Gastroesophageal sphincter (tissue), 3 donors: ENCODE measurements at regions not wholly inside any gene's neighbourhood (a gene's known extent, or its start where the extent isn't known, plus 50 kb on each side); places are given as distances from the start of the nearest gene placed in this dataset.

Experiments used
- EP300 ChIP-seq: sonication (generic); formaldehyde crosslinking; IDR thresholded peaks from one replicate; pipeline ENCODE4 v1.6.1; 2017; ENCODE audit warnings: antibody characterized with exemption, mild to moderate bottlenecking
- POLR2A ChIP-seq, 2 donors: fragments of 450-650 bp; IDR thresholded peaks; one replicate each; pipeline ENCODE4 v1.6.1; 2017; ENCODE audit warnings: antibody characterized with exemption in 2 of 2, mild to moderate bottlenecking in 2 of 2, moderate library complexity in 1 of 2
- POLR2AphosphoS5 ChIP-seq: sonication (generic); formaldehyde crosslinking; IDR thresholded peaks from one replicate; pipeline ENCODE4 v1.6.1; 2017; ENCODE audit warnings: antibody characterized with exemption
- TF ChIP-seq, protein P1 (sequence below), 4 experiments: fragments of 200-600 bp in 2 of 4; fragments of 450-650 bp in 2 of 4; sonication (generic) in 1 of 4; IDR thresholded peaks; one replicate each; pipeline ENCODE4 v1.5.1; 2017 to 2019; ENCODE audit warnings: antibody characterized with exemption in 4 of 4, mild to moderate bottlenecking in 2 of 4, moderate library complexity in 2 of 4

DNA sequence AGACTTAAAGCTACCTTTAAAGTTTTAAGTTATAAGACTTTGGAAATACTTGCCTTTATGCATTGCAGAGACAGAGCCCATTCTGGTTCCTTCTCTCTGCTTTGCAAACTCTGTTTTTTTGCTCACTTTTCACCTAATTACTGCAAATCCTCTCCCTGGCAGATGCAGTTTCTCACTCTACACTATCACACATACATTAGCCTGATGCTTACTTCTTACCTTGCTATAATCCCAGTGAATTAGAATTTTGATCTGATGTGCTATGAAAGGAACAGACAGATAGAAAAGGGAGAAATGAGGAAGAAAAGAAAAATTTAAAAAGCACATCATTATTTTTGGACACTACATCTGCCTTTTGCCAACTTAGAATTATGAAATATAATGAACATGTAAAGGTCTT is 489.5 kb upstream of the EDIL3 start:
- TF ChIP-seq, protein P1, sequence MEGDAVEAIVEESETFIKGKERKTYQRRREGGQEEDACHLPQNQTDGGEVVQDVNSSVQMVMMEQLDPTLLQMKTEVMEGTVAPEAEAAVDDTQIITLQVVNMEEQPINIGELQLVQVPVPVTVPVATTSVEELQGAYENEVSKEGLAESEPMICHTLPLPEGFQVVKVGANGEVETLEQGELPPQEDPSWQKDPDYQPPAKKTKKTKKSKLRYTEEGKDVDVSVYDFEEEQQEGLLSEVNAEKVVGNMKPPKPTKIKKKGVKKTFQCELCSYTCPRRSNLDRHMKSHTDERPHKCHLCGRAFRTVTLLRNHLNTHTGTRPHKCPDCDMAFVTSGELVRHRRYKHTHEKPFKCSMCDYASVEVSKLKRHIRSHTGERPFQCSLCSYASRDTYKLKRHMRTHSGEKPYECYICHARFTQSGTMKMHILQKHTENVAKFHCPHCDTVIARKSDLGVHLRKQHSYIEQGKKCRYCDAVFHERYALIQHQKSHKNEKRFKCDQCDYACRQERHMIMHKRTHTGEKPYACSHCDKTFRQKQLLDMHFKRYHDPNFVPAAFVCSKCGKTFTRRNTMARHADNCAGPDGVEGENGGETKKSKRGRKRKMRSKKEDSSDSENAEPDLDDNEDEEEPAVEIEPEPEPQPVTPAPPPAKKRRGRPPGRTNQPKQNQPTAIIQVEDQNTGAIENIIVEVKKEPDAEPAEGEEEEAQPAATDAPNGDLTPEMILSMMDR (IDR thresholded peaks at IDR 0.05) = no peak
- TF ChIP-seq POLR2A (IDR thresholded peaks at IDR 0.05) (no peak), POLR2AphosphoS5 (no peak), EP300 (no peak)
